Right lobe of liver (tissue), 6 donors: ENCODE measurements at regions not wholly inside any gene's neighbourhood (a gene's known extent, or its start where the extent isn't known, plus 50 kb on each side); places are given as distances from the start of the nearest gene placed in this dataset.
A peak's percentile ranks its signal among the peaks of the same experiment; 100 is the strongest.

Experiments
- ATAC-seq, 4 donors: fragments of 200-7000 bp; cut with Tn5 transposase; one replicate each; pipeline ENCODE4 v1.9.1; 2020; ENCODE audit warnings: mild to moderate bottlenecking in 4 of 4, moderate library complexity in 4 of 4
- DNase-seq, 3 donors: peaks; one replicate each; pipeline ENCODE4 v3.0.0-alpha.2; 2020
- H3K27ac ChIP-seq, 3 donors: fragments of 200-600 bp; one replicate each; pipeline ENCODE4 v1.8.0; 2022
- H3K27me3 ChIP-seq, 2 donors: fragments of 200-600 bp; one replicate each; pipeline ENCODE4 v1.8.0; 2022
- H3K36me3 ChIP-seq, 4 donors: fragments of 200-600 bp; sonication (generic) in 1 of 4; one replicate each; pipeline versions ENCODE4 v1.5.1 to v1.8.0; 2017 to 2022; ENCODE audit warnings: control low read depth in 1 of 4
- H3K4me1 ChIP-seq, 4 donors: fragments of 200-600 bp; sonication (generic) in 1 of 4; one replicate each; pipeline versions ENCODE4 v1.5.1 to v1.8.0; 2017 to 2022; ENCODE audit warnings: control low read depth in 1 of 4
- H3K4me3 ChIP-seq, 3 donors: fragments of 200-600 bp; one replicate each; pipeline ENCODE4 v1.8.0; 2022
- H3K9me3 ChIP-seq, 4 donors: fragments of 200-600 bp; sonication (generic) in 1 of 4; one replicate each; pipeline versions ENCODE4 v1.5.1 to v1.8.0; 2017 to 2022; ENCODE audit warnings: control low read depth in 1 of 4
- CTCF ChIP-seq, 4 donors: fragments of 200-600 bp in 3 of 4; fragments of 450-650 bp in 1 of 4; IDR thresholded peaks; one replicate each; pipeline versions ENCODE4 v1.5.1 to v1.8.0; 2016 to 2022; ENCODE audit warnings: antibody characterized with exemption in 4 of 4, mild to moderate bottlenecking in 2 of 4
- POLR2A ChIP-seq: fragments of 450-650 bp; IDR thresholded peaks from one replicate; pipeline ENCODE4 v1.6.1; 2017; ENCODE audit warnings: antibody characterized with exemption, mild to moderate bottlenecking
- WGBS: methylation state at CpG from one replicate; pipeline ENCODE4 v1.1.6; 2018; ENCODE audit warnings: low coverage, low lambda C conversion rate; ENCODE audit not compliant: insufficient coverage; ENCODE audit errors: missing lambda C conversion rate; 5-methylcytosine and 5-hydroxymethylcytosine counted together
- intact Hi-C, 2 donors: fragments of 100-400 bp; cut with DNase I; formaldehyde crosslinking; loops; one replicate each; pipeline versions ENCODE4 v1.11.2 to v1.14.1; 2022
- donor health status: DM: no; HTN: yes; CAD: no.
- donor health status: DM: no; HTN: no; CAD: no.
- donor health status: DM: no; HTN: no; CAD: no.
- donor health status: DM: no; HTN: yes; CAD: no.
- donor health status: DM: no; HTN: yes; CAD: no.

- H3K36me3 ChIP-seq = no peaks in the 10 kb centered on the region
- H3K4me1 ChIP-seq = no peaks in the 10 kb centered on the region
- intact Hi-C loops = no loop called here
- DNase-seq = peak in 1 of 3 donors; percentile 11
- H3K27ac ChIP-seq = no peak overlapping the region
- no peaks in the 10 kb centered on the region for H3K27me3 ChIP-seq
- ATAC-seq = peak in 1 of 4 donors; percentile 16
- TF ChIP-seq POLR2A (no peak), CTCF (IDR thresholded peaks at IDR 0.05) (no peak)
- 82% methylated on average over 2 of the region's 5 CpGs for WGBS
- H3K9me3 ChIP-seq = no peaks in the 10 kb centered on the region
- H3K4me3 ChIP-seq = no peak overlapping the region
Observed at GRCh38 chr12:131368668-131369071, 342.2 kb upstream of the SFSWAP start.

GRCh38 chr12:131369094-131369845, 341.6 kb upstream of the SFSWAP start:
- Histone ChIP-seq H3K9me3 (no peaks in the 10 kb centered on the region), H3K4me1 (no peaks in the 10 kb centered on the region), H3K4me3 (no peak overlapping the region), H3K27ac (no peak overlapping the region), H3K36me3 (no peaks in the 10 kb centered on the region), H3K27me3 (no peaks in the 10 kb centered on the region)
- WGBS = no CpG with 5 or more reads among the region's 18 CpGs
- DNase-seq (peak in 2 of 3 donors; percentile 12 to 26), ATAC-seq (peak in 1 of 4 donors; percentile 20)
- intact Hi-C loops = no loop called here
- TF ChIP-seq CTCF (IDR thresholded peaks at IDR 0.05) (no peak), POLR2A (no peak)

- Histone ChIP-seq H3K27ac (no peak overlapping the region), H3K27me3 (no peaks in the 10 kb centered on the region), H3K4me3 (no peak overlapping the region), H3K9me3 (no peaks in the 10 kb centered on the region), H3K36me3 (no peaks in the 10 kb centered on the region), H3K4me1 (no peaks in the 10 kb centered on the region)
- intact Hi-C loops = no loop called here
- ATAC-seq (no peak), DNase-seq (peak in 1 of 3 donors; percentile 3)
- 45% methylated on average over 6 of the region's 8 CpGs for WGBS
- TF ChIP-seq POLR2A (no peak), CTCF (IDR thresholded peaks at IDR 0.05) (no peak)
Observed at GRCh38 chr12:131370321-131370720, 340.6 kb upstream of the SFSWAP start.

- H3K27ac ChIP-seq = no peak overlapping the region
- H3K4me3 ChIP-seq = no peak overlapping the region
- TF ChIP-seq POLR2A (no peak), CTCF (IDR thresholded peaks at IDR 0.05) (no peak)
- intact Hi-C loops = no loop called here
- H3K9me3 ChIP-seq = no peaks in the 10 kb centered on the region
- H3K4me1 ChIP-seq = no peaks in the 10 kb centered on the region
- H3K36me3 ChIP-seq = no peaks in the 10 kb centered on the region
- no peak for DNase-seq
- no peaks in the 10 kb centered on the region for H3K27me3 ChIP-seq
- no peak for ATAC-seq
- WGBS = 57% methylated on average over 4 of the region's 11 CpGs
Observed at GRCh38 chr12:131370791-131371347, 340.0 kb upstream of the SFSWAP start.
